WTC11 (cell line): ENCODE measurements at regions not wholly inside any gene's neighbourhood (a gene's known extent, or its start where the extent isn't known, plus 50 kb on each side); places are given as distances from the start of the nearest gene placed in this dataset.

Experiments
- ELF4 ChIP-seq: sonication (generic); formaldehyde crosslinking; IDR thresholded peaks from 2 replicates; pipeline ENCODE4 v1.8.1; 2022; ENCODE audit warnings: low read depth, mild to moderate bottlenecking, moderate library complexity, missing genetic modification reagents
- ESRRA ChIP-seq: sonication (generic); formaldehyde crosslinking; IDR thresholded peaks from 2 replicates; pipeline ENCODE4 v1.8.1; 2022; ENCODE audit warnings: mild to moderate bottlenecking, missing genetic modification reagents, borderline replicate concordance
- ETV6 ChIP-seq: sonication (generic); formaldehyde crosslinking; IDR thresholded peaks from 2 replicates; pipeline ENCODE4 v1.8.1; 2022; ENCODE audit warnings: mild to moderate bottlenecking, missing genetic modification reagents
- GABPB1 ChIP-seq: sonication (generic); formaldehyde crosslinking; IDR thresholded peaks from 2 replicates; pipeline ENCODE4 v1.8.1; 2023; ENCODE audit warnings: mild to moderate bottlenecking, missing genetic modification reagents
- IRF2 ChIP-seq: sonication (generic); formaldehyde crosslinking; IDR thresholded peaks from 2 replicates; pipeline ENCODE4 v1.8.0; 2022; ENCODE audit warnings: low read depth, missing genetic modification reagents, borderline replicate concordance
- KAT7 ChIP-seq: sonication (generic); formaldehyde crosslinking; IDR thresholded peaks from 2 replicates; pipeline ENCODE4 v1.8.1; 2023; ENCODE audit warnings: missing genetic modification reagents, mild to moderate bottlenecking, borderline replicate concordance
- NR3C1 ChIP-seq: sonication (generic); formaldehyde crosslinking; conservative IDR thresholded peaks from 2 replicates; pipeline ENCODE4 v1.8.1; 2023; ENCODE audit warnings: low read depth, mild to moderate bottlenecking, missing genetic modification reagents
- ZNF263 ChIP-seq: sonication (generic); formaldehyde crosslinking; IDR thresholded peaks from 2 replicates; pipeline ENCODE4 v1.8.1; 2022; ENCODE audit warnings: low read depth, mild to moderate bottlenecking, moderate library complexity, missing genetic modification reagents
- TF ChIP-seq, protein P1 (sequence below): sonication (generic); formaldehyde crosslinking; IDR thresholded peaks from 2 replicates; pipeline ENCODE4 v1.8.1; 2022; ENCODE audit warnings: low read depth, mild to moderate bottlenecking, moderate library complexity, missing genetic modification reagents, borderline replicate concordance
- TF ChIP-seq, protein P2 (sequence below): sonication (generic); formaldehyde crosslinking; IDR thresholded peaks from 2 replicates; pipeline ENCODE4 v1.8.0; 2023; ENCODE audit warnings: mild to moderate bottlenecking, missing genetic modification reagents

DNA sequence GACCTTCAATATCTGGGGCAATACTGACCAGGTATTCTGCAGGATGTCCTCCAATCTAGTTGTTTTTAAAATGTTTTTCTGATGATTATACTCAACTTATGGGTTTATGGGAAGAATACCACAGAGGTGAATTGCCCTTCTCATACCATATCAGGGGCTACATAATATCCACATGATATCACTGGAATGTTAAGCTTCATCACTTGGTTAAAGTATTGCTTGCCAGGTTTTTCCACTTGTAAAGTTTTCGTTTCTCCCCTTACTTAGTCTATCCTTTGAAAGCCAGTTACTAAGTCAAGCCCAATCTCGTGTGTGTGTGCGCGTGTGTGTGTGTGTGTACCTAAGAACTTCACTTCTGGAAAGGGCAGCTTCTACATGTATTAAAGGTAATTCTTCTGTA lies 980.9 kb upstream of the FBXO33 start:
- TF ChIP-seq NR3C1 (CRISPR knock-in tag), result no peak
- no peak for TF ChIP-seq ELF4 (CRISPR knock-in tag)
- TF ChIP-seq, protein P1, sequence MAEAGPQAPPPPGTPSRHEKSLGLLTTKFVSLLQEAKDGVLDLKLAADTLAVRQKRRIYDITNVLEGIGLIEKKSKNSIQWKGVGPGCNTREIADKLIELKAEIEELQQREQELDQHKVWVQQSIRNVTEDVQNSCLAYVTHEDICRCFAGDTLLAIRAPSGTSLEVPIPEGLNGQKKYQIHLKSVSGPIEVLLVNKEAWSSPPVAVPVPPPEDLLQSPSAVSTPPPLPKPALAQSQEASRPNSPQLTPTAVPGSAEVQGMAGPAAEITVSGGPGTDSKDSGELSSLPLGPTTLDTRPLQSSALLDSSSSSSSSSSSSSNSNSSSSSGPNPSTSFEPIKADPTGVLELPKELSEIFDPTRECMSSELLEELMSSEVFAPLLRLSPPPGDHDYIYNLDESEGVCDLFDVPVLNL (CRISPR knock-in tag), result no peak
- no peak for TF ChIP-seq ETV6 (CRISPR knock-in tag)
- no peak for TF ChIP-seq KAT7 (CRISPR knock-in tag)
- TF ChIP-seq ESRRA (CRISPR knock-in tag), result no peak
- no peak for TF ChIP-seq ZNF263 (CRISPR knock-in tag)
- no peak for TF ChIP-seq IRF2 (CRISPR knock-in tag)
- TF ChIP-seq, protein P2, sequence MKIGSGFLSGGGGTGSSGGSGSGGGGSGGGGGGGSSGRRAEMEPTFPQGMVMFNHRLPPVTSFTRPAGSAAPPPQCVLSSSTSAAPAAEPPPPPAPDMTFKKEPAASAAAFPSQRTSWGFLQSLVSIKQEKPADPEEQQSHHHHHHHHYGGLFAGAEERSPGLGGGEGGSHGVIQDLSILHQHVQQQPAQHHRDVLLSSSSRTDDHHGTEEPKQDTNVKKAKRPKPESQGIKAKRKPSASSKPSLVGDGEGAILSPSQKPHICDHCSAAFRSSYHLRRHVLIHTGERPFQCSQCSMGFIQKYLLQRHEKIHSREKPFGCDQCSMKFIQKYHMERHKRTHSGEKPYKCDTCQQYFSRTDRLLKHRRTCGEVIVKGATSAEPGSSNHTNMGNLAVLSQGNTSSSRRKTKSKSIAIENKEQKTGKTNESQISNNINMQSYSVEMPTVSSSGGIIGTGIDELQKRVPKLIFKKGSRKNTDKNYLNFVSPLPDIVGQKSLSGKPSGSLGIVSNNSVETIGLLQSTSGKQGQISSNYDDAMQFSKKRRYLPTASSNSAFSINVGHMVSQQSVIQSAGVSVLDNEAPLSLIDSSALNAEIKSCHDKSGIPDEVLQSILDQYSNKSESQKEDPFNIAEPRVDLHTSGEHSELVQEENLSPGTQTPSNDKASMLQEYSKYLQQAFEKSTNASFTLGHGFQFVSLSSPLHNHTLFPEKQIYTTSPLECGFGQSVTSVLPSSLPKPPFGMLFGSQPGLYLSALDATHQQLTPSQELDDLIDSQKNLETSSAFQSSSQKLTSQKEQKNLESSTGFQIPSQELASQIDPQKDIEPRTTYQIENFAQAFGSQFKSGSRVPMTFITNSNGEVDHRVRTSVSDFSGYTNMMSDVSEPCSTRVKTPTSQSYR (CRISPR knock-in tag), result no peak
- no peak for TF ChIP-seq GABPB1 (CRISPR knock-in tag)
